ENCODE measurements at regions not wholly inside any gene's neighbourhood (a gene's known extent, or its start where the extent isn't known, plus 50 kb on each side); places are given as distances from the start of the nearest gene placed in this dataset.

- no peak for DNase-seq (ENCODE audit: low read depth)
Observed at GRCh38 chr11:70872955-70873735, 379.2 kb downstream of the SHANK2 start.

GRCh38 chr11:70873736-70874412 lies 378.5 kb downstream of the SHANK2 start:
- DNase-seq (ENCODE audit: low read depth): no peak

GRCh38 chr11:70876685-70877084 lies 375.7 kb downstream of the SHANK2 start:
- DNase-seq (ENCODE audit: low read depth): no peak

- no peak for DNase-seq (ENCODE audit: low read depth)
Observed at GRCh38 chr11:70877151-70877550, 375.2 kb downstream of the SHANK2 start.

- no peak for DNase-seq (ENCODE audit: low read depth)
Observed at GRCh38 chr11:70878366-70878765, 374.0 kb downstream of the SHANK2 start.

GRCh38 chr11:70879601-70880285 lies 372.6 kb downstream of the SHANK2 start:
- no peak for DNase-seq (ENCODE audit: low read depth)

GRCh38 chr11:70880416-70880815 lies 372.0 kb downstream of the SHANK2 start:
- DNase-seq (ENCODE audit: low read depth): no peak

GRCh38 chr11:70881948-70882715 lies 370.2 kb downstream of the SHANK2 start:
- no peak for DNase-seq (ENCODE audit: low read depth)

GRCh38 chr11:70882716-70883085 lies 369.7 kb downstream of the SHANK2 start:
- DNase-seq (ENCODE audit: low read depth): no peak

GRCh38 chr11:70883323-70883940 lies 368.9 kb downstream of the SHANK2 start:
- no peak for DNase-seq (ENCODE audit: low read depth)

- no peak for DNase-seq (ENCODE audit: low read depth)
Observed at GRCh38 chr11:70883973-70884623, 368.3 kb downstream of the SHANK2 start.

GRCh38 chr11:70885281-70886231 lies 366.8 kb downstream of the SHANK2 start:
- DNase-seq (ENCODE audit: low read depth): no peak

- no peak for DNase-seq (ENCODE audit: low read depth)
Observed at GRCh38 chr11:70886256-70886655, 366.1 kb downstream of the SHANK2 start.

GRCh38 chr11:70886676-70887541 lies 365.5 kb downstream of the SHANK2 start:
- no peak for DNase-seq (ENCODE audit: low read depth)

- DNase-seq (ENCODE audit: low read depth): no peak
Observed at GRCh38 chr11:70887542-70887827, 364.9 kb downstream of the SHANK2 start.

GRCh38 chr11:70888061-70888460 lies 364.3 kb downstream of the SHANK2 start:
- no peak for DNase-seq (ENCODE audit: low read depth)

GRCh38 chr11:70889411-70889810 lies 363.0 kb downstream of the SHANK2 start:
- no peak for DNase-seq (ENCODE audit: low read depth)

- DNase-seq (ENCODE audit: low read depth): no peak
Observed at GRCh38 chr11:70891844-70892380, 360.5 kb downstream of the SHANK2 start.

GRCh38 chr11:70892889-70893288 lies 359.5 kb downstream of the SHANK2 start:
- no peak for DNase-seq (ENCODE audit: low read depth)
